Keratinocyte (primary cell): ENCODE measurements at regions not wholly inside any gene's neighbourhood (a gene's known extent, or its start where the extent isn't known, plus 50 kb on each side); places are given as distances from the start of the nearest gene placed in this dataset.

Source experiments
- CTCF ChIP-seq, 3 experiments: IDR thresholded peaks in 1 of 3; conservative IDR thresholded peaks in 1 of 3; optimal IDR thresholded peaks in 1 of 3; 2 replicates in 2 of 3; 3 replicates in 1 of 3; pipeline versions ENCODE3 to v1.5.1; 2011; ENCODE audit warnings: low read length in 3 of 3, mild to moderate bottlenecking in 3 of 3, moderate library complexity in 2 of 3, control low read depth in 1 of 3, inconsistent platforms in 1 of 3; ENCODE audit not compliant: insufficient read depth in 2 of 3; ENCODE audit errors: extremely low read depth in 1 of 3
- EZH2 ChIP-seq: IDR thresholded peaks from one replicate; pipeline ENCODE4 v1.6.1; 2012; ENCODE audit warnings: inconsistent platforms, mild to moderate bottlenecking, low read length, moderate library complexity

GRCh38 chr6:19157486-19157885, 679.7 kb upstream of the ID4 start:
- TF ChIP-seq CTCF (optimal IDR thresholded peaks at IDR 0.05 in 1 of 3, IDR thresholded peaks at IDR 0.05 in 1 of 3, conservative IDR thresholded peaks at IDR 0.05 in 1 of 3; ENCODE audit: extremely low read depth in 1 of 3, insufficient read depth in 2 of 3, low read length in 3 of 3) (no peak), EZH2 (no peak)
